ENCODE measurements at regions not wholly inside any gene's neighbourhood (a gene's known extent, or its start where the extent isn't known, plus 50 kb on each side); places are given as distances from the start of the nearest gene placed in this dataset.

- no peaks in the 10 kb centered on the region for H3K79me2 ChIP-seq (replicated peaks; ENCODE audit: insufficient read depth, low read length)
- H3K4me2 ChIP-seq (ENCODE audit: low read length): no peak overlapping the region
- no peak overlapping the region for H2AFZ ChIP-seq (ENCODE audit: low read depth, low read length)
- no peaks in the 10 kb centered on the region for H4K20me1 ChIP-seq (ENCODE audit: insufficient read depth)
- no peak overlapping the region for H3K9ac ChIP-seq (ENCODE audit: low read length)
- no peaks in the 10 kb centered on the region for H3K9me2 ChIP-seq (ENCODE audit: insufficient read depth, low read length)
- H3K9me3 ChIP-seq (ENCODE audit: low read length): no peaks in the 10 kb centered on the region
- no peaks in the 10 kb centered on the region for H3K36me3 ChIP-seq (ENCODE audit: insufficient read depth, low read length)
- H3K27me3 ChIP-seq (ENCODE audit: insufficient read depth, low read depth, low read length): no peaks in the 10 kb centered on the region
- no peak overlapping the region for H3K4me3 ChIP-seq (ENCODE audit: low read length)
- no peaks in the 10 kb centered on the region for H3F3A ChIP-seq (ENCODE audit: insufficient read depth, low read length, poor library complexity, severe bottlenecking)
- TF ChIP-seq POLR2AphosphoS5 (IDR thresholded peaks at IDR 0.05) (no peak), REST (IDR thresholded peaks at IDR 0.05; ENCODE audit: borderline replicate concordance) (no peak), CTCF (IDR thresholded peaks at IDR 0.05; ENCODE audit: poor library complexity, severe bottlenecking) (no peak), EP300 (conservative IDR thresholded peaks at IDR 0.05; ENCODE audit: poor library complexity, severe bottlenecking) (no peak), TAF1 (IDR thresholded peaks at IDR 0.05; ENCODE audit: low read depth) (no peak), MXI1 (conservative IDR thresholded peaks at IDR 0.05; ENCODE audit: poor library complexity, severe bottlenecking) (no peak), SMC3 (conservative IDR thresholded peaks at IDR 0.05; ENCODE audit: poor library complexity) (no peak), RAD21 (conservative IDR thresholded peaks at IDR 0.05) (no peak), EZH2 (IDR thresholded peaks at IDR 0.05; ENCODE audit: borderline replicate concordance, insufficient read depth, low read length, poor library complexity, severe bottlenecking) (no peak)
- H3K27ac ChIP-seq (ENCODE audit: low read length): no peak overlapping the region
Observed at GRCh38 chr12:93122569-93123091, 193.5 kb upstream of the EEA1 start.

- Histone ChIP-seq H3F3A (ENCODE audit: insufficient read depth, low read length, poor library complexity, severe bottlenecking) (no peaks in the 10 kb centered on the region), H3K79me2 (replicated peaks; ENCODE audit: insufficient read depth, low read length) (no peaks in the 10 kb centered on the region), H3K36me3 (ENCODE audit: insufficient read depth, low read length) (no peaks in the 10 kb centered on the region), H3K27me3 (ENCODE audit: insufficient read depth, low read depth, low read length) (no peaks in the 10 kb centered on the region), H2AFZ (ENCODE audit: low read depth, low read length) (no peak overlapping the region), H4K20me1 (ENCODE audit: insufficient read depth) (no peaks in the 10 kb centered on the region), H3K9me3 (ENCODE audit: low read length) (no peaks in the 10 kb centered on the region), H3K9me2 (ENCODE audit: insufficient read depth, low read length) (no peaks in the 10 kb centered on the region), H3K4me2 (ENCODE audit: low read length) (no peak overlapping the region), H3K4me3 (ENCODE audit: low read length) (no peak overlapping the region), H3K9ac (ENCODE audit: low read length) (no peak overlapping the region), H3K27ac (ENCODE audit: low read length) (no peak overlapping the region)
- TF ChIP-seq POLR2AphosphoS5 (IDR thresholded peaks at IDR 0.05) (no peak), REST (IDR thresholded peaks at IDR 0.05; ENCODE audit: borderline replicate concordance) (no peak), EZH2 (IDR thresholded peaks at IDR 0.05; ENCODE audit: borderline replicate concordance, insufficient read depth, low read length, poor library complexity, severe bottlenecking) (no peak), EP300 (conservative IDR thresholded peaks at IDR 0.05; ENCODE audit: poor library complexity, severe bottlenecking) (no peak), MXI1 (conservative IDR thresholded peaks at IDR 0.05; ENCODE audit: poor library complexity, severe bottlenecking) (no peak), SMC3 (conservative IDR thresholded peaks at IDR 0.05; ENCODE audit: poor library complexity) (no peak), TAF1 (IDR thresholded peaks at IDR 0.05; ENCODE audit: low read depth) (no peak), RAD21 (conservative IDR thresholded peaks at IDR 0.05) (no peak), CTCF (IDR thresholded peaks at IDR 0.05; ENCODE audit: poor library complexity, severe bottlenecking) (no peak)
Observed at GRCh38 chr12:93125126-93125525, 196.0 kb upstream of the EEA1 start.

All from neural cell (in vitro differentiated cells).